ENCODE measurements at regions not wholly inside any gene's neighbourhood (a gene's known extent, or its start where the extent isn't known, plus 50 kb on each side); places are given as distances from the start of the nearest gene placed in this dataset.
"Not testable (repeated sequence)": the region's sequence is repeated elsewhere in the genome, so short reads cannot be mapped to it uniquely, and the experiment has no call there.

- TF ChIP-seq CTCF (IDR thresholded peaks at IDR 0.05; ENCODE audit: poor library complexity); EZH2 (IDR thresholded peaks at IDR 0.05; ENCODE audit: borderline replicate concordance): not testable (repeated sequence)
Measured at GRCh38 chr1:221966888-221967287, 225.0 kb upstream of the DUSP10 start.

Data from hepatocyte (in vitro differentiated cells).